AG09319 (cell line): ENCODE measurements at regions not wholly inside any gene's neighbourhood (a gene's known extent, or its start where the extent isn't known, plus 50 kb on each side); places are given as distances from the start of the nearest gene placed in this dataset.
"Not testable (repeated sequence)": the region's sequence is repeated elsewhere in the genome, so short reads cannot be mapped to it uniquely, and the experiment has no call there.

Source experiments
- DNase-seq: peaks from one replicate; pipeline ENCODE4 v3.0.0-alpha.2; 2010; ENCODE audit warnings: low read depth; ENCODE audit errors: extremely low read depth
- CTCF ChIP-seq: IDR thresholded peaks from 2 replicates; pipeline ENCODE4 v1.5.1; 2011; ENCODE audit warnings: low read depth, mild to moderate bottlenecking, inconsistent platforms, low read length, moderate library complexity

DNA sequence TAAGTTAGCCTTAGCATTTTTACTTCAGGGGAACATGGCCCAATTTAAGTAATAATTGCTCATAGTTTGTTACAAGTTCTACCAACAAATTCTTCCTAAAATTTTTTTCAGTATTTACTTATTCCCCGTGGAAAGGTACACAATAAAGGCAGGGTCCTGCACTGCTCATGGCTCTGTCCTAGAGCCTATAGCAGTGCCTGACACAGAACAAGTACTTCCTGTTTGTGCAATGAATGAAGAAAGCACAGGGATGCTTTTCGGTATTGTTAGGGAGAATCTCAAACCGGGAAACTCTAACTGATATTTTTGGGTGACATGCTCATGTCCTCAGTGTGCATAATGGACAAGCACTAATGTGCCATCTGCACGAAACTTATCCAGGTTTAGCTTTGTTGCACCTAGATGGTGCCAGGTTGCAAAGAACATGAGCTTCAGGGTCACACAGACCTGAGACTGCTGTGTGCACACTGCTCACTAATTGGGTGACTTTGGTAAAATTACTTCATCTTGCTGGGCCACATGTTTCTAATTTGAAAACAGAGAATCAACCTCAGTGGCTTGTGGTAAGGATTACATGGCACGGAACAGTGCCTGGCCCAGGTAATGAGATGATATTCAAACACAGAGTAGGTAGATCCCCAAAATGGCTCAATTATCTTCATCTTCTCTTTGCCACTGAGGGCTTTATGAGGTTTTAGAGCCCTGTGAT lies 175.8 kb upstream of the NPY2R start:
- TF ChIP-seq CTCF, result no peak

DNA sequence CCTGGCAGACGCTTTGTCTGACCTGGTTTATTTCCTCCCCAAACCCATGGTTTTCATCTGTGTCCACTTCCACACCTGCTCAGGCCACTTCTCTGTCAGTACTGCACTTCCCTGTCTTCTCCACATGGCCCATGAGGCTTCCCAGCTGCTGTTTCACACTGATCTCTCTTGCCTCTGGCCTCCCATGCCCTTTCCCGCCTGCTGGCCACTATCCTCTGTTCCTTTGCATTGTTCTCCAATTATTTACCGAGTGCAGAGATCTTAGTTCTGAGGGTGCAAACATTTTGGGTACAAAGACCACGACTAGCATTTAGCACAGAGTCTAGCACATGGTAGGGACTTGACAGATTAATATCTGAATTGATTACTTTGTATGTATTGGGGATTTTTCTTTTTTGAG lies 174.8 kb upstream of the NPY2R start:
- no peak for TF ChIP-seq CTCF
- no peak for DNase-seq

More for the DNA sequence above, 175.8 kb upstream of the NPY2R start:
- no peak for DNase-seq

DNA sequence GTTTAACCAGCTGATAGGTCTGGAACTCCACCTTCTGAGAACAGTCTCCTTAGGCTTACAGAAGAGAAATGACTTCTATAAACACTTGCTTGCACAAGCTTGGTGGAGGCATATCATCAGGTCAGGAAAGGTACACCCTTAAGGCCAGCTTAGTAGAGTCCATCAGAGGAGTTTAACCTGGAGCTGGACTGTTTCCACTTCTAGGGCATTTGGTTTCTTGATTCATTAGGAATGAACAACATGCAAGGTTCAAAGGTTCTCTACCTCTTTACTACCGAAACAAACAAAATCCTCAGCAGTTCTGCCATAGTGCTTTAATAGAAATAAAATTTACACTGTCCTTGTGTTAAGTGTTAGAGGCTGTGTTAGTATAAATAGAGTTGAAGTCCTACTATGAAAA lies 171.4 kb upstream of the NPY2R start:
- no peak for TF ChIP-seq CTCF
- DNase-seq, result no peak

DNA sequence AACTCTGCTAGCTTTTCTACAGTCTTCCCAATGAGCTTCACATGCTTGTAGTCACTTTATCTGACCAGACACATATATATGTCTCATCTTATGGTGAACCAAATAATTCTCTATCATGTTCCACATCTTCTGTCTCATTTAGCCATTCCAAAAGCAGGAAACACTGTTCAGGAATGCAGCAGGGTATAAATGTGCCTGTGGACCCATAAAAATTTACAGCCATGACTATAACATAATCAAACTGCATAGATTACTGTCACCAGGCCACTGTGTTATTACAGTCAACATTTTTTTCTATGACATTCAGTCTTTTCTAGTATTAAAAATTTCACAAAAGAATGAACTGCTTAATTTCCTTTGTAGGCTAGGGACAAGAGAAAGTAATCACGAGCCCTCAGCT lies 170.0 kb upstream of the NPY2R start:
- no peak for TF ChIP-seq CTCF
- no peak for DNase-seq

- no peak for DNase-seq
- no peak for TF ChIP-seq CTCF
These were observed 169.3 kb upstream of the NPY2R start for GRCh38 chr4:155039162-155039561.

GRCh38 chr4:155040031-155040430 lies 168.4 kb upstream of the NPY2R start:
- DNase-seq, result no peak
- no peak for TF ChIP-seq CTCF

GRCh38 chr4:155042014-155042413 lies 166.4 kb upstream of the NPY2R start:
- TF ChIP-seq CTCF, result no peak
- no peak for DNase-seq

DNA sequence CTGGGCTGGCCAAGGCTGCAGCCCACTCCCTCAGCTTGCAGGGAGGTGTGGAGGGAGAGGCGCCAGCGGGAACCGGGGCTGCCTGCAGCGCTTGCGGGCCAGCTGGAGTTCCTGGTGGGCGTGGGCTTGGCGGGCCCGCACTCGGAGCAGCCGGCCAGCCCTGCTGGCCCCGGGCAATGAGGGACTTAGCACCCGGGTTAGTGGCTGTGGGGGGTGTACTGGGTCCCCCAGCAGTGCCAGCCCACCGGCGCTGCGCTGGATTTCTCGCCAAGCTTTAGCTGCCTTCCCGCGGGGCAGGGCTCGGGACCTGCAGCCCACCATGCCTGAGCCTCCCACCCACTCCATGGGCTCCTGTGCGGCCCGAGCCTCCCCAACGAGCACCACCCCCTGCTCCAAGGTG lies 164.2 kb upstream of the NPY2R start:
- not testable (repeated sequence) for DNase-seq
